Liver (tissue), 9 donors: ENCODE measurements at regions not wholly inside any gene's neighbourhood (a gene's known extent, or its start where the extent isn't known, plus 50 kb on each side); places are given as distances from the start of the nearest gene placed in this dataset. TPM values are rescaled to one million over a fixed set of nuclear protein-coding genes. Genes with fewer than 3 reads are reported as not detected.
A peak's percentile ranks its signal among the peaks of the same experiment; 100 is the strongest.

Experiments
- DNase-seq: peaks from one replicate; pipeline ENCODE4 v3.0.0-alpha.2; 2017; ENCODE audit warnings: low spot score
- H3K27ac ChIP-seq, 2 donors: one replicate each; pipeline ENCODE4 v1.7.0; 2013; ENCODE audit warnings: inconsistent platforms in 2 of 2, low read length in 2 of 2, control low read depth in 1 of 2, low read depth in 1 of 2, mild to moderate bottlenecking in 1 of 2
- H3K27me3 ChIP-seq, 4 donors: one replicate each; pipeline versions ENCODE4 v1.6.1 to v1.7.0; 2013; ENCODE audit warnings: low read length in 3 of 4, inconsistent platforms in 1 of 4, mild to moderate bottlenecking in 1 of 4, moderate library complexity in 1 of 4; ENCODE audit not compliant: control insufficient read depth in 4 of 4, insufficient read depth in 4 of 4
- H3K36me3 ChIP-seq, 4 donors: one replicate each; pipeline versions ENCODE4 v1.6.1 to v1.7.0; 2013; ENCODE audit warnings: low read length in 3 of 4, mild to moderate bottlenecking in 3 of 4, low read depth in 1 of 4, moderate library complexity in 1 of 4; ENCODE audit not compliant: control insufficient read depth in 4 of 4, insufficient read depth in 3 of 4
- H3K4me1 ChIP-seq, 4 donors: one replicate each; pipeline versions ENCODE4 v1.6.1 to v1.7.0; 2013; ENCODE audit warnings: low read length in 3 of 4, mild to moderate bottlenecking in 3 of 4, moderate library complexity in 1 of 4; ENCODE audit not compliant: control insufficient read depth in 4 of 4, insufficient read depth in 4 of 4
- H3K4me3 ChIP-seq, 3 donors: one replicate each; pipeline versions ENCODE4 v1.6.1 to v1.7.0; 2013; ENCODE audit warnings: low read length in 3 of 3, control low read depth in 1 of 3, low read depth in 1 of 3, mild to moderate bottlenecking in 1 of 3
- H3K9ac ChIP-seq, 2 donors: one replicate each; pipeline ENCODE4 v1.7.0; 2013; ENCODE audit warnings: low read length in 2 of 2, mild to moderate bottlenecking in 2 of 2, moderate library complexity in 2 of 2, control low read depth in 1 of 2, low read depth in 1 of 2
- H3K9me3 ChIP-seq, 4 donors: one replicate each; pipeline versions ENCODE4 v1.6.1 to v1.7.0; 2013; ENCODE audit warnings: low read length in 3 of 4; ENCODE audit not compliant: control insufficient read depth in 4 of 4
- CTCF ChIP-seq: fragments of 150-350 bp; IDR thresholded peaks from 2 replicates; pipeline ENCODE4 v1.5.1; 2017; ENCODE audit warnings: improper control_type of control experiment, low read depth, low read length; ENCODE audit not compliant: missing input control
- FOXA1 ChIP-seq: IDR thresholded peaks from 2 replicates; pipeline ENCODE4 v1.6.1; 2016; ENCODE audit warnings: antibody characterized with exemption
- FOXA2 ChIP-seq: IDR thresholded peaks from 2 replicates; pipeline ENCODE4 v1.6.1; 2016; ENCODE audit warnings: antibody characterized with exemption
- HNF4A ChIP-seq, 2 donors: conservative IDR thresholded peaks; 2 replicates each; pipeline ENCODE4 v1.6.1; 2016; ENCODE audit warnings: antibody characterized with exemption in 2 of 2, mild to moderate bottlenecking in 2 of 2
- HNF4G ChIP-seq: IDR thresholded peaks from 2 replicates; pipeline ENCODE4 v1.6.1; 2016; ENCODE audit warnings: antibody characterized with exemption
- JUND ChIP-seq, 2 donors: IDR thresholded peaks; 2 replicates each; pipeline ENCODE4 v1.6.1; 2016; ENCODE audit warnings: antibody characterized with exemption in 2 of 2
- NR2F2 ChIP-seq: IDR thresholded peaks from 2 replicates; pipeline ENCODE4 v1.6.1; 2016; ENCODE audit warnings: antibody characterized with exemption
- RAD21 ChIP-seq, 2 donors: IDR thresholded peaks; 2 replicates each; pipeline ENCODE4 v1.6.1; 2016; ENCODE audit warnings: antibody characterized with exemption in 2 of 2, mild to moderate bottlenecking in 2 of 2
- REST ChIP-seq: IDR thresholded peaks from 2 replicates; pipeline ENCODE4 v1.6.1; 2016; ENCODE audit warnings: antibody characterized with exemption, mild to moderate bottlenecking
- RXRA ChIP-seq, 2 donors: IDR thresholded peaks; 2 replicates each; pipeline ENCODE4 v1.6.1; 2017 to 2018; ENCODE audit warnings: antibody characterized with exemption in 2 of 2, mild to moderate bottlenecking in 1 of 2
- SP1 ChIP-seq: IDR thresholded peaks from 2 replicates; pipeline ENCODE4 v1.6.1; 2018; ENCODE audit warnings: antibody characterized with exemption, mild to moderate bottlenecking
- TAF1 ChIP-seq: conservative IDR thresholded peaks from 2 replicates; pipeline ENCODE4 v1.6.1; 2016; ENCODE audit warnings: antibody characterized with exemption, mild to moderate bottlenecking
- YY1 ChIP-seq: IDR thresholded peaks from 2 replicates; pipeline ENCODE4 v1.6.1; 2016; ENCODE audit warnings: antibody characterized with exemption, mild to moderate bottlenecking
- ZBTB33 ChIP-seq: IDR thresholded peaks from 2 replicates; pipeline ENCODE4 v1.6.1; 2016; ENCODE audit warnings: antibody characterized with exemption
- whole genome bisulfite sequencing: extraction: QIAGEN DNeasy Blood & Tissue Kit; methylation state at CpG from one replicate; pipeline ENCODE4 v1.1.7; 2013; 5-methylcytosine and 5-hydroxymethylcytosine counted together
- small RNA-seq: library from RNA; depleted of rRNA; stranded (forward); fragments of <200 nt; gene quantifications from one replicate; pipeline ENCODE3, GENCODE V24; 2014
- TF ChIP-seq, protein P1 (sequence below): IDR thresholded peaks from 2 replicates; pipeline ENCODE4 v1.6.1; 2016; ENCODE audit warnings: antibody characterized with exemption
- donor health status: healthy.
- donor health status: healthy.
- donor health status: healthy.
- donor health status: healthy.
- donor health status: healthy.

GRCh38 chr2:162890690-162891311 lies 52.2 kb upstream of the KCNH7 start:
- Histone ChIP-seq H3K27me3 (no peaks in the 10 kb centered on the region), H3K4me3 (no peak overlapping the region), H3K9ac (no peak overlapping the region), H3K9me3 (no peaks in the 10 kb centered on the region), H3K4me1 (no peaks in the 10 kb centered on the region), H3K36me3 (no peaks in the 10 kb centered on the region), H3K27ac (no peak overlapping the region)
- 19% methylated on average over 4 of the region's 4 CpGs for WGBS
- no peak for DNase-seq
- peak; percentile 81 for TF ChIP-seq YY1
- TF ChIP-seq RAD21 (IDR thresholded peaks at IDR 0.05) = peak; percentile 82 to 91
- peak; percentile 68 for TF ChIP-seq CTCF
- TF ChIP-seq ZBTB33 = no peak

GRCh38 chr2:162888652-162889051 lies 50.1 kb upstream of the KCNH7 start:
- no peak for TF ChIP-seq FOXA2
- no peak for TF ChIP-seq HNF4G
- TF ChIP-seq TAF1 = no peak
- no peak for TF ChIP-seq FOXA1
- no peak for TF ChIP-seq JUND (IDR thresholded peaks at IDR 0.05)
- TF ChIP-seq REST = no peak
- no peak for TF ChIP-seq HNF4A (conservative IDR thresholded peaks at IDR 0.05)
- TF ChIP-seq, protein P1, sequence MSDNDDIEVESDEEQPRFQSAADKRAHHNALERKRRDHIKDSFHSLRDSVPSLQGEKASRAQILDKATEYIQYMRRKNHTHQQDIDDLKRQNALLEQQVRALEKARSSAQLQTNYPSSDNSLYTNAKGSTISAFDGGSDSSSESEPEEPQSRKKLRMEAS = no peak
- TF ChIP-seq SP1 = no peak
- TF ChIP-seq RXRA (IDR thresholded peaks at IDR 0.05) = no peak
- TF ChIP-seq NR2F2 = no peak
- TF ChIP-seq YY1 = no peak
- Histone ChIP-seq H3K4me1 (no peaks in the 10 kb centered on the region), H3K36me3 (no peaks in the 10 kb centered on the region), H3K27ac (no peak overlapping the region), H3K4me3 (no peak overlapping the region), H3K27me3 (no peaks in the 10 kb centered on the region), H3K9me3 (no peaks in the 10 kb centered on the region), H3K9ac (no peak overlapping the region)
- WGBS = 73% methylated on average over 3 of the region's 3 CpGs
- no peak for DNase-seq

Small RNA genes in the stretch of these regions (small RNA-seq; reads per million reads assigned to genes)
- gene RNU6-627P = not detected
